HG03520 (cell line): ENCODE measurements at regions not wholly inside any gene's neighbourhood (a gene's known extent, or its start where the extent isn't known, plus 50 kb on each side); places are given as distances from the start of the nearest gene placed in this dataset.

Experiments
- ATAC-seq: cut with Tn5 transposase; IDR thresholded peaks from one replicate; pipeline ENCODE4 v1.9.1; 2021; ENCODE audit warnings: mild to moderate bottlenecking, moderate library complexity; ENCODE audit not compliant: unreplicated experiment

DNA sequence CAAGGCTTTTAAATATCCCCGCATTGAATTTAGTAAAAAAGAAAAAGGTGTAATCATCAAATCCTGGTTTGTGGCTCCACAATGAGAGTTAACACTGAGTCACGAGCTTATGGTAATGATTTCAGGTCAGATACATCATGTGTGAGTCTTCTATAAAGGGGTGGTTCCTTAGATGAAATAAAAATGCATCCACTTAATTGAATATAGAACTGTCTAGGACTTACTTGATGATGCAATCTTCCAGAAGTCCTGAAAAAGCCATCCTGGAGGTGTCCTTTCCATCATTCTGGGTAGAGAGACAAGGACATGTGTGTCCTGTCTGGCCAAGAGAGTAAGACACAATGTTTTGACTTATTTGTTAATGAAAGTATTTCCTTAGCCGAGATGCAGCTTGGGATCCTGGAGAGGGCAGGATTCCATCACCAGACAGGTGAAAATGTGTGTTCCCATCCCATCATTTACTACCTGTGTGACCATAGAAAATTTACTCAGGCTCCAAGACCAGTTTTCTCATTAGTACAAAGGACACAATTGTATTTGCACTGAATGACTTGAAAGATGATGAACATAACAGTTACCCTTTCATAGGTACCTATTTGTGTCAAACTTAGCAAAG is 1539.8 kb upstream of the PIK3C3 start:
- ATAC-seq, result no peak

DNA sequence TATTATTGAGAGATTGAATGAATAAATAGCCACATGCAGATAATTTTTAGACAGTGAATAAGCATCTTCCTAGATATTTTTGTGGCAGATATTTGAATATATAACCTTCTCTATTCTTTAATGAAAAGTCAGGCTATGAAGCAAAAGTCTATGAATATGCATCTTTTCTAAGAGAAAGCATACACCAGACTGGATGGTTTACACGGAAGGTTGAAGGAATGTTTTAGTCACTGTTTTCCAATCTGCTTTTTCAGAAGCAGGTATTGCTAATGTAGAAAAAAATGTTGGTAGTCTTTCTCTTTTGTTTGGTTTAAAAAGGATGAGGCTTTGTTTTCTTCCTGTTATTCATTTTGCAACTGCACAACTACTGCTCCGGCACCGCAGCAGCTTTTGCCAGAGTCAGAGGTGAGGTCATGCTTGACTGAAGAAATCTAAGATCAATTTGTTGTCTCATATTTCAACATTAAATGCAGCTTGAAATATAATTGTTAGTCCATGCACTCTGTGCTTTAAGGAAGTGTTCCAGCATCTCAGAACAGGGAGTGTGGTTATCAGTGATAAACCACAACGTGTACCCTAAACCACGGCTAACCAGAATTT is 1540.8 kb upstream of the PIK3C3 start:
- no peak for ATAC-seq

DNA sequence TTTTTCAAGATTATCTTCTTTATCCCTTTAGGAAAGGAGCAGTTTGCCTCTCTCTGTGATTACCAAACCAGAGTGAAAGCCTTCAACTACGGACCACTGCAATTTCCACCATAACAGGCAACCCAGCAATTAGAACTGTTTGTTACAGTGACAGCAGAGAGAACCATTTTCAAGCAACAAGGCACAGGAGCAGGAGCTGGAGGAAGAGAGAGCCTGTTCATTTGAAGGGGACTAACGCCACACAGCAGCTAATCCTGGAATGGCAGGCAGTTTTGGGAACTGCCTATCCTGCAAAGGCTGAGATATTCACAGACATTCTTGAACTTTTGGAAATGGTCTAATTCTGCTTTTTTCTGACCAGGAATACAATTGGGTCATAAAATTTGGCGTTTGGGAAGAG is 1541.9 kb upstream of the PIK3C3 start:
- ATAC-seq, result no peak

DNA sequence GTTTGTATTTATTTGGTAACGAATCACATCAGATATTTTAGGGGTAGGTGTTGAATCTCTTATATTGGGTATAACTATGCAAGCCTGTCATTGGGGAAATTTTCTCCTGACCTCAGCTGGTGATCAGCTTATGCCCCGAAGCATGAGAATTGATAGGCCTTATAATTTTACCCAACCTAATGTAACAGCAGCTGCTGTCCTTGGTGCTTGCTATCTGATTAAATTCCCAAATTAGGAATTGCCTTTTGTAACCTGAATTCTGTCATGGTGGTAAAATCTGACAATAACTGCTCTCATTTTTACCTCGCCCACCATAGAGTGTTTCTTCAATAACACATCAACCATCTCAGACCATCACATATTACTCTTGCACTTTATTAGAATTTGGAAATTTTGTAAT is 1542.6 kb upstream of the PIK3C3 start:
- ATAC-seq, result no peak

DNA sequence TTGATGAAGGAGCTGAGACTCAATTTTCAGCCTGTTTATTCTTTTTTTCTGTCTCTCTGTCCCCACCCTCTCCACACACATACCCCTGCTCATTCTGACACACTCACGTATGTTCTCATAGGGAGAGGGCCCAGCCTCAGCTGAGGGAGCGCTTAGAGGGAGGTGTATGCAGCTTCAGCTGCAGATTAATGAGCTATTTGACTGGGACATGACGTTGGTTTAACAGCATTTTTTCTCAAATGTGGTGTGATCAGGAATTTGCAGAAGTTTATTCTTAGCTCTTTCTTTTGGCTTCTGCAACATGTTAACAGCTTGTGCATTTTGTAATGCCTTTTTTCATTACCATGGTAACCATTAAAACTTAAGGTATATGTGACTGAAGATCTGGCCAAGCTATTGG is 1547.1 kb upstream of the PIK3C3 start:
- ATAC-seq, result no peak

DNA sequence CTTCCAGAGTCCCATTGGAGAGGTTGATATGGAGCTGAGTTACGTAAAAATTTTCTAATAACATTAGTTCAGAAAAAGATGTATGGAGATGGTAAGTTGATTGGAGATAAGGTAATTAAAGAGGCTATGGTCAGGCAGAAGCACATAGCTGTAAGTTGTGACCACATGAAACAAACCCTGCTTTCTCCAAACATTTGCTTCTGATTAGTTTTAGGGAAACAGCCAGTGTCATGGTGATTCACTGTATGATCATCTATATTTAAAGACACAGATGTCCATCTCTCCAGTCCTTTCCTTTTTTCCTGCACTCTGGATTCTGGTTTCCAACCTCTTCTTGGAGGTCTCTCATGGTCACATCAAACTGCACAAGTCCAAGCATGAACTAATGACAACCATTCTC is 1550.8 kb upstream of the PIK3C3 start:
- no peak for ATAC-seq

DNA sequence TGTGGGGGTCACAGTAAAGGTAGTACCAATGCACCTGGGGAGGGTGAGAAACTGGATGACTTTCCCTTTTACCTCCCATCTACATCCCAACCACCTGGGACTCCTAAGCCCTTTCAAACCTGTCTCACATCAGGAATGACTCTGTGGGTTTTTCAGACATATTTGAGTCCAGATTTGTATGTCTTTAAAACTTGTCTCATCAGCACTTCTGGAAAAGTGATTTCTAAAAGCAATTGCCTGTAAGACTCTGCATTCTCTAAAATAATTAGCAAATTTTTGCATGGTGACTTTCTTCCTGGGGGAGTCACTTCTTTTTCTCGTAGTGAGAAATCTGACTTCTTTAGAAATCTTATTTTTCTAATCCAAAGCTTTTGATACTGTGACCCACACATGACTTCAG is 1553.0 kb upstream of the PIK3C3 start:
- no peak for ATAC-seq

DNA sequence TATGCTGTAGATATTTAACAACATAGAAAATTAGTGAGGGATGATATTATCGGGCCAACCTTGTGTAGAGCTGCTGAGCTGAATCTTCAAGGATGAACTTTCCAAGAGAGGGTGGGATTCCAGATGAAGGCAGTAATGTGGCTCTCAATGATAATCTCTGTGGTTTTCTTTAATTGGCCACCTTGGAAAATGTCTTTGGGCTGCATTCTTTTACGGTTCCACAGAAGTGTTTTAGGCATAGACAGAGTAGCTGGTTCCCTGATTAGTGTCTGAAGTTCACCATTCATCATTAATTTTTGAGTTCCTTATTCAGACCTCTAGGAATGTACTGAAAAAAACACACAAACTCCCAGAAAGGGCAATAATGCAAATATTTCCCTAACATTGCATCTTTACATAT is 1566.9 kb upstream of the PIK3C3 start:
- ATAC-seq, result no peak

DNA sequence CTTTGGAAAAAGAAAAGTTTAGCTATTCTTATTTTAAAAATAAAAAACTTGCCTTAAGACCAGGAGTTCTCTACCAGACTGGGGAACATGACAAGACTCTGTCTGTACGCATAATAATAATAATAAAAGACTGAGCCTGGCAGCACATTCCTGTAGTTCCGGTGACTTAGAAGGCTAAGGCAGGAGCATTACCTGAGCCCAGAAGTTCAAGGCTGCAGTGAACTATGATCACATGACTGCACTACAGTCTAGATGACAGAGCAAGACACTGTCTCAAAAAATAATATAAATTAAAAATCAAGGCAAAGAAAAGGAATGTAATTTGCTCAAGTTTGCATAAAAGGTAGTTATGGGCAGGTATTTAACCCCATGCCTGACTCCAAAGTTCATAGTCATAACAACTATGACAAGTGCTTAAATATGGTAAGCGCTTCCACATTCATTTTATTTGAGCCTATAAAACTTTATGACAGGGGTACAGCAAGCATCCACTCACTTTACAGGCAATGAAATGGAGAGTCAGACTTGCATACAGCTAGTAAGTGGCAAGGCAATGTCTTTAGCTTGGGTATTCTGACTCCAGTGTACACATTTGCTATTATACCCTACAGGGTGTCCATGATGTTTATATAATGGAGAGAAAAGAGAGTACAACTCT is 1567.8 kb upstream of the PIK3C3 start:
- ATAC-seq, result no peak

DNA sequence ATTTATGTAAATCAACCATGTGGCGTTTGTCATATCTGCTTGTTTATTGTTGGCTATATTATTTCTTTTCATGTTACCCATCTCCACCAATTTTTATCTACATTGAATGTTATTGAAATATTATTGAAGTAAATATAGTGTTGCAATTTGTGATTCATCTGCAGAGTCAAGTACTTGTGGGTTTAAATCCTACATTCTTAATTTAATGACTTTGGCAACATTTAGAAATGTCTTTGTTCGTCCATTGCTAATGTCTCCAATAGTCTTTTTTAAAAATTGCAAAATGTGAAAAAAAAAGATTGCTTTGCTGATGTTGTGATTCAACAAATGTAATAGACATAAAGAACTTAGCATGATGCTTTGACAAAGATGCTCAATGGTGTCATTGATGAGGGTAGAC is 1572.8 kb upstream of the PIK3C3 start:
- ATAC-seq, result no peak

DNA sequence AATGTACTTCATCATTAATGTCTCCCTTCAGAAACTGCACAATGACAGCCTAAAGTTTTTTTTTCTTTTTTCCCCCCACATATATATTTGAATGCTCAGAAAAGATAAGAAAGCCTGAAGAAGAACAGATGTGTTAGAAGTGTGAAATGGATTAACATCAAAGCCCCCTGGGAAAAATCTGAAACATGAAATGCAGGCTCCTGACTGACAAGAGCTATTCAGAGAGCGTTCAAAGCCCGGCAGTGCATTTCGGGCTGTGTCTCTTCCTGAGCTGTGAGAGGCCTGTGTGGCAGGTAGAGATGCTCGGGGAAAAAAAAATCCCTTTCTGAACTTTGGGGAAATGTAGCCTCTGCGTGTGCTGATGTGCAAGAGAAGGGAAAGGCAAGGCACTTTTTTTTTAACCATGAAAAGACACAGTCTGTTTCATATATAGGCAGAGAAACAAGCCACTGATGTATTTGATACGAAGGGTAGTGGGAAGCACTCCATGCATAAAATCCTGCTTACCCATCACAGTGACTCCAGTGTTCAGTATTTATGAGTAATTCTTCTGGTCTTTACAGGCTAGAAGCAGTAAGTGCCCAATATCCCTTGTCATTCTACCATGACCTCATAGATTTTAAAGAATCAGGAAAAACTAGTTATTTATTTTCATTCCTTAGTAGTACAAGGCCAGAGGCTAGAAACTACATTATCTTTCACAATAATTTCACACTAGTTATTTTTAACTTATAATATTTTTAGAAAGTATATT is 1574.2 kb upstream of the PIK3C3 start:
- ATAC-seq, result no peak

DNA sequence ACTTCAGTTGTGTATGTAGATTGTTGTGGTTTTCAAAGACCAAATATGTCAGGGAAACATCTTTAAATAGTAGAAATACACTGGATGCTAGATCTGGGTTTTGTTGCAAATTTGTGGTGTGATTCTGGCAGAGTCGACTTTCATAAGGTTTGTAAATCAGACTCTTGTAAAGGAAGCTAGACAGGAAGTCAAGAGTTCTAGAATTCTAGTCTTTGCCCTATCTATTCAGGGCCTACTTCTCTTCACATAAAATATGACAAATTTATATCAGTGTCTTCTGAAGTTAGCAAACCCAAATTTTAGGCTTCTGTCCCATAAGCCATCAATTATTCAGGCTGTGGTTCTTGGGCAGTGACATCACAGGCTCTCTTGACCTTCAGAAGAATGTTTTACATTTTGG is 1579.2 kb upstream of the PIK3C3 start:
- no peak for ATAC-seq

DNA sequence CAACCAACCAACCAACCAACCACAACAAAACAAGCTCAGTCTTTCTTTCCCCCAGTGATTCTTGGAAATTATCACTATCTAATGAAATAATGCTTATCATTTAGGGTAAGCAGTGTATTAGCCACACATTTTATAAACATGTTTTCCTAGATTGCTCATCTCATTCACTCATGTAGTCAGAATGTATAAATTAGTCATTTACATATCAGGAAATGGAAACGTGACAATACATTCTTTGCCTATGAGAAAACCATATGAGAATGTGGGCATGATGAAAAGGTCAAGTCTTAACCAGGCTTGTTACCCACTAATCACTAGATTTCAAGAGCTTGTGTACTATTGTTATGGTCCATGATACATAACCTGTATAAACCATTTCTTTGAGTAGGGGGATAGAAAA is 1583.4 kb upstream of the PIK3C3 start:
- ATAC-seq, result no peak

DNA sequence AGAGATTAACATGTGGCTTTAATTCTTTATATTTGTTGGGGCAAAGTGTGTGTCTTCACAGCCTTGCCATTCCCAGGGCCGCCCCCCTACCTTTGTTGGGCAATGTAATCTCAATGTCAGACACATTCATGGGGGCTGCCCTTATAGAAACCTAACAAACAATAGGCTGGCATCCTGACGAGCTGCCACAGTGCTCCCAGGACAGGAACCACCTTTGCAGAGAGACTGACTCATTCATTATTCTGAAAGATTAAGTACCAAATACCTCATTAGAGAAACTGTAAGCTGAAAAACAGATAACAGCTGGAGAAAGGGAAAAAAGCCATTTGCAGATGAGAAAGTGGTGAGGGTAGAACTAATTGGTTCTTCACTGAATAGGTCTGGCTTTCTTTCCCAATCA is 1587.5 kb upstream of the PIK3C3 start:
- ATAC-seq, result no peak

DNA sequence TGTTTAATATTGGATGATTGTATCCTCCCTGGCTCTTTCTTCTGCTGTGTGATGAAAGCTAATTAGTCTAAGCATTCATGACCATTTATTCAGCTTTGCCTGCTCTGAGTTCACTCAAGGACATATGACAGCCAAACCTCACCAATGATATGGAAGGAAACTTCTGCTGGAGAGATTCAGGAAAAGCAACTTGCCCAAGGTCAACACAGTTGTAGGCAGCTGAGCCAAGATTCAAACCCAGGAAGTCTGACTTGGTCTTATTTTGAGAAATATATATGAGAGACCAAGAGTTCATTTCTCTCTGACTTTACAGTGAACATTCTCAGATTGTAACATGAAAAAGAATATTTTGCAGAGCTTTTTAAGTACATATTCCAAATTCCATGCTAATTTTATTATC is 1588.5 kb upstream of the PIK3C3 start:
- ATAC-seq, result no peak

DNA sequence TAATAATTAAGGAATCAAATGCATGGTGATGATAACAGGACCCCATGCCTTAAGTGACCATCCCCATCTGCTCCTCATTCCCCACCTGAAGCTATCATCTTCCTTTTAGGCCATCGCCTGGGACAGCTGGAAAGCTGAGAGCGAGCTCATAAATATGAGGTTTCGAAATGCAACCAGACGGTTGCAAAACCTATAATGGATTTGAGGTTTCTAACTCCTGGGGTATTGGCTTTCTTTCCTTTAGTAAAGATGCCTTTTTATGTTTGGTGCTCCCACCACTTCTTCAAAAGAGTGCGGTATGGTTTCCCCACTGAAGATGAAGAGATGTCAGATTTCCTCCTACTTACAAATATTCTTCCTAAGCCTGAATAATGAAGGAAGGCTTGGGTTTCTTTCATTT is 1589.5 kb upstream of the PIK3C3 start:
- no peak for ATAC-seq

DNA sequence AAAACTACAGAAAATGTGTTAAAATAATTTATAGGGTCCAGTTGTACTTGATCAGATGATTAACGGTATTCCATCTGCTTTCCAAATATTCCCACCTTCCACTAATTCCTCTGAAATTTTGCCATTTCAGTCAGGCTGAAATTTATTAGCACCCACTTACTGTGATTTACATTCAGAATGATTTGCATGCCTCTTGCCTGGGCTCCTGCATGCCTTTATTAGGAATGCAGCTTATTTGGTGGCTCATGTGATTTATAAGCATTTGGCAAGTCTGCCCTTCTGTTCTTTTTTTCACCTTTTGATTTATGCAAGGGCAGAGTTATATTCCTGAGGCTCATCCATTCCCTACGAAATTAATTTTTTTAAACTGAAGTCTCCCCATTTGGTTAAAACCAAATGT is 1594.5 kb upstream of the PIK3C3 start:
- ATAC-seq, result no peak

DNA sequence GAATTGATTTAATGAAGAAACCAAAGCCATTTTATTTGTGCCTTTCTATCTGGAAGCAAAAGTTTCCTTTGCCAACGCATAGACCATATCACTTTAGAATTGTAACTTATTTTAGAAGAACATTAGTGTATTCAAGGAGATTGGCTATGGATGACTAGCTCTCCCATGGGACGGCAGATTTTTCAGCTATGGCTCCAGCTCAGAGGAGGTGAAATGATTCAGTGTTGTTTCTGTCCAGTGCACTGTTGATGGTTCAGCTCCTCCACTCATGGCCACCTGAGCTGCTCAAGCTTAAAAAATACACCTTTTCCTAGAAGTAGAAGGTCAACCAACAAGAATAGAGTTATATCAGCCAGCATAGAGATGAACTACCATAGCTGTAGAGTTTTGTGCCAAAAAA is 1597.5 kb upstream of the PIK3C3 start:
- ATAC-seq, result no peak

DNA sequence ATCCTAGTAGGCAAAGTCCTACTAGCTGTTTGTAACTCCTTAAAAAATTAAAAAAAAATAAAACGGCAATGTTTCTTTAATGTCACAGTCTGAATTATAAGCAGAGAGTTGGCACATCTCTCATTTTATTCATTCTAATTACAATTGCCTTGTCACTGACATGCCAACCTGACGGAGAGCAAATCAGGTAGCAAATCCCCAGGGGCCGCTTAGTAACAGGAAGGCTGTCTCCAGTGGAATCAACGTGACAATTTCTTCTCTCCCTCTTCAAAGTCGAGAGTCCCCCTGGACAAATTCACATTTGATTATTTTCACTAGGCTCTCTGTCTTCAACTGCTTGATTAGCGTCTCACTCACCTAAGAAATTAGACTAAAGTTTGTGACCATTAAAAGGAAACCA is 1598.9 kb upstream of the PIK3C3 start:
- ATAC-seq, result no peak

DNA sequence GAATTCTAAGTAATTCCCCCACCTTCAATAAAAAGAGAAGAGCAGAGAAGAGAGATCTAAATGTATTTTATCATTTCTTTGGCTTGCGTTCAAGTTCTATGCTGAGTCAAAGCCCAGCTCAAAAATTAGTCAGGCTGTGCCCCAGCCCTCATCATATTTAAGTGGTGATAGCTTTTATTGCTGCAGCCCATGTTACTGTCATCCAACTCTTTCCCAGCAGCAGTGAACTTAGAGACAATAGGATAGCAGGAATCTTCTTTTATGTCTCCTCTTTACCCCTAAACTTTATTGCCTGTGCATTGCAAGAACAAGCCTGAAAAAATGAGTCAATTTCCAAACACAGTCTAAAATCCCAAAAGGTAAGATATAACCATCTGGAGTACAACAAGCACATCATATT is 1599.3 kb upstream of the PIK3C3 start:
- no peak for ATAC-seq

DNA sequence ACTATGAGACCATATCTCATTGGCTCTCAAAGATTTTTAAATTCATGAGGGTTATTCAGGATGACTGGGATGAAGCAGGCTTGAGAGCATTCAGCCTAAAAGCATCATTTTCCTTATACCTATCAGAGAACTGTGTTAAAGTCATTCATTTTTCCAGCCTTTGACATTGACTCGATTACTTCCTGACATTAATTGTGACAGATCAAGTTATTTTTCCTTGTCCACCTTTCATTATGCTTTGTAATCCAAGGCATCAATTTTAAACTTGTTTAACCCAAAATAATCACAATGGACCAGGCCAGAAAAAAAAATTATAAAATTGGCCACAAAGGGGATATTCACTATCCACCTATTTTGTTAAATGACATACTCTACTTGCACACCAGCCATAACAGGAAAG is 1606.8 kb upstream of the PIK3C3 start:
- no peak for ATAC-seq

DNA sequence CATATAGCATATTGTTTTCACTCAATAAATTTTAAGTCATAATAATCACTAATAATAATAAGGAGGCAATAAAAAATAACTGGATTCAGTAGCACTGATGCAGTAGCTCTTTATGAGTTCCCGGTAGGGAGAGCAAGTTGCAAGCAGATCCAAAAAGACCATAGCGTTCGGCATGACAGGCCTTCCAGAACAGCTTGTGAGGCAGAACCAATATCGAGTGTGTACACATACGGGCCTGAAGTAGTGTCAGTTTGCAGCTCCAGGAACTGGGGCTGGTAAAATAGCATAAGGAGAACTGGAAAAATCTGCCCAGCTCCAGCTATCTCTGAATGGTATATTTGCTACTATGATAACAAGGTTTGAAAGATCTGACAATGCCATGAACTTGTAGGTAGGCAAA is 1607.8 kb upstream of the PIK3C3 start:
- ATAC-seq, result no peak
